Left ventricle myocardium superior (tissue), 1 donor: ENCODE measurements at regions not wholly inside any gene's neighbourhood (a gene's known extent, or its start where the extent isn't known, plus 50 kb on each side); places are given as distances from the start of the nearest gene placed in this dataset.

Source experiments
- ATAC-seq: fragments of 200-7000 bp; cut with Tn5 transposase; one replicate; pipeline ENCODE4 v1.9.1; 2020; ENCODE audit warnings: mild to moderate bottlenecking, moderate library complexity
- DNase-seq: peaks from one replicate; pipeline ENCODE4 v3.0.0-alpha.2; 2020
- intact Hi-C: fragments of 100-400 bp; cut with micrococcal nuclease; formaldehyde crosslinking; loops from one replicate; pipeline ENCODE4 v1.11.0; 2022
- donor health status: DM: no; HTN: yes; CAD: no; lungs with severe emphysema.

GRCh38 chr16:64740261-64740660, 381.6 kb downstream of the CDH11 start:
- intact Hi-C loops, result no loop called here
- ATAC-seq (no peak), DNase-seq (no peak)

GRCh38 chr16:64738321-64738960, 383.4 kb downstream of the CDH11 start:
- ATAC-seq (no peak), DNase-seq (no peak)
- intact Hi-C loops, result loop anchor here (10.0 kb wide), 1 partner anchor 64 kb away; no protein-coding TSS in a partner anchor

GRCh38 chr16:64736857-64737256, 385.0 kb downstream of the CDH11 start:
- DNase-seq (no peak), ATAC-seq (no peak)

GRCh38 chr16:64731891-64732290, 390.0 kb downstream of the CDH11 start:
- ATAC-seq (no peak), DNase-seq (no peak)
- intact Hi-C loops, result loop anchor here (10.0 kb wide), 1 partner anchor 57 kb away; no protein-coding TSS in a partner anchor

More at GRCh38 chr16:64736857-64737256, 385.0 kb downstream of the CDH11 start:
- intact Hi-C loops, result loop anchor here (10.0 kb wide), 1 partner anchor 62 kb away; no protein-coding TSS in a partner anchor

- intact Hi-C loops, result loop anchor here (10.0 kb wide), 1 partner anchor 55 kb away; no protein-coding TSS in a partner anchor
- ATAC-seq (no peak), DNase-seq (no peak)
These were observed 391.6 kb downstream of the CDH11 start for GRCh38 chr16:64730261-64730660.

GRCh38 chr16:64724339-64724738, 397.5 kb downstream of the CDH11 start:
- ATAC-seq (no peak), DNase-seq (no peak)
- intact Hi-C loops, result no loop called here

- intact Hi-C loops, result no loop called here
- DNase-seq (no peak), ATAC-seq (no peak)
These were observed 403.4 kb downstream of the CDH11 start for GRCh38 chr16:64718486-64718885.

GRCh38 chr16:64717871-64718270, 404.0 kb downstream of the CDH11 start:
- ATAC-seq, result no peak
- intact Hi-C loops, result no loop called here
- DNase-seq, result no peak

GRCh38 chr16:64715624-64716023, 406.2 kb downstream of the CDH11 start:
- ATAC-seq (no peak), DNase-seq (no peak)
- intact Hi-C loops, result no loop called here

- no peak for ATAC-seq
- no peak for DNase-seq
These were observed 409.8 kb downstream of the CDH11 start for GRCh38 chr16:64712026-64712425.

GRCh38 chr16:64711596-64711995, 410.3 kb downstream of the CDH11 start:
- no peak for ATAC-seq
- intact Hi-C loops, result no loop called here
- no peak for DNase-seq

More at GRCh38 chr16:64712026-64712425, 409.8 kb downstream of the CDH11 start:
- intact Hi-C loops, result no loop called here

- DNase-seq, result no peak
- ATAC-seq, result no peak
- intact Hi-C loops, result no loop called here
These were observed 410.8 kb downstream of the CDH11 start for GRCh38 chr16:64711026-64711425.

GRCh38 chr16:64705443-64705842, 416.4 kb downstream of the CDH11 start:
- DNase-seq (no peak), ATAC-seq (no peak)
- intact Hi-C loops, result no loop called here

GRCh38 chr16:64704386-64704785, 417.5 kb downstream of the CDH11 start:
- ATAC-seq (no peak), DNase-seq (no peak)
- intact Hi-C loops, result no loop called here

GRCh38 chr16:64702415-64702814, 419.4 kb downstream of the CDH11 start:
- no peak for ATAC-seq
- intact Hi-C loops, result no loop called here
- no peak for DNase-seq

GRCh38 chr16:64700628-64701027, 421.2 kb downstream of the CDH11 start:
- no peak for DNase-seq
- ATAC-seq, result no peak
- intact Hi-C loops, result no loop called here

GRCh38 chr16:64696866-64697265, 425.0 kb downstream of the CDH11 start:
- ATAC-seq (no peak), DNase-seq (no peak)
- intact Hi-C loops, result no loop called here

GRCh38 chr16:64695684-64696083, 426.2 kb downstream of the CDH11 start:
- no peak for ATAC-seq
- intact Hi-C loops, result no loop called here
- no peak for DNase-seq

GRCh38 chr16:64693946-64694345, 427.9 kb downstream of the CDH11 start:
- ATAC-seq (no peak), DNase-seq (no peak)
- intact Hi-C loops, result no loop called here

- DNase-seq (no peak), ATAC-seq (no peak)
- intact Hi-C loops, result no loop called here
These were observed 434.1 kb downstream of the CDH11 start for GRCh38 chr16:64687786-64688185.

GRCh38 chr16:64687123-64687522, 434.7 kb downstream of the CDH11 start:
- DNase-seq (no peak), ATAC-seq (no peak)
- intact Hi-C loops, result no loop called here
